ENCODE measurements at regions not wholly inside any gene's neighbourhood (a gene's known extent, or its start where the extent isn't known, plus 50 kb on each side); places are given as distances from the start of the nearest gene placed in this dataset.
"Not testable (repeated sequence)": the region's sequence is repeated elsewhere in the genome, so short reads cannot be mapped to it uniquely, and the experiment has no call there.

DNA sequence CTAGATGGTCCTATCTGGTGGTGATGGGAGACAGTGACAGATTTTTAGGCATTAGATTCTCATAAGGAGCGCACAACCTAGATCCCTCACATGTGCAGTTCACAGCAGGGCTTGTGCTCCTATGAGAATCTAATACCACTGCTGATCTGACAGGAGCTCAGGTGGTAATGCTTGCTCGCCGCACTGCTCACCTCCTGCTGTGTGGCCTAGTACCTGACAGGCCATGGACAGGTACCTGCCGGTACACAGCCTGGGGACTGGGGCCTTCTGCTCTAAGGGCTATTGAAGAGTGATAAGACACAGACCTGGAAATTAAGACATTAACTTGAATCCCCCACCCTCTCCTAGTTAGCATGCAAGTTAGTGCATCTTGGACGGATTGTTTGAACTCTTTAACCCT lies 64.4 kb downstream of the KLRB1 start:
- H3K9me3 Mint-ChIP-seq; H3K4me1 Mint-ChIP-seq; H3K27ac Mint-ChIP-seq; H3K36me3 Mint-ChIP-seq; H3K4me3 Mint-ChIP-seq; H3K27me3 Mint-ChIP-seq; ATAC-seq (ENCODE audit: low read depth in 2 of 2); DNase-seq: not testable (repeated sequence)

DNA sequence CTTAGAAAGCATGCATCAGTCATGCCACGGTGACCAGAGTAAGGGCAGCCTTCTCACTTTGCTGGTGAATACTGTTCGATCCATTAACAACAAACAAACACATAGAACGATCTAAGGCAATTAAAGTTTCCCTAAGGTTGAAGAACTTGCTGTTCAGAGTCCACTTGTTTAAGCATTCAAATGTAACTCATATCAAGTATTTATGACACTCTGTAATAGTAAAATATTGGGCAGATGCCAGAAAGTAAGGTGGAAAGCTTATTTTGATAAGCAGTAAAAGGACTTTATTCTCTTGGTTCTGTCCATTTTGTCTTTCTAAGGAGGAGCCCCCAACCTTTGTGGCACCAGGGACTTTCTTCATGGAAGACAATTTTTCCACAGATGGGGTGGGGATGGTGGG lies 64.9 kb downstream of the KLRB1 start:
- H3K27me3 Mint-ChIP-seq; H3K9me3 Mint-ChIP-seq; H3K27ac Mint-ChIP-seq; H3K36me3 Mint-ChIP-seq; DNase-seq; ATAC-seq (ENCODE audit: low read depth in 2 of 2); H3K4me1 Mint-ChIP-seq; H3K4me3 Mint-ChIP-seq: not testable (repeated sequence)

DNA sequence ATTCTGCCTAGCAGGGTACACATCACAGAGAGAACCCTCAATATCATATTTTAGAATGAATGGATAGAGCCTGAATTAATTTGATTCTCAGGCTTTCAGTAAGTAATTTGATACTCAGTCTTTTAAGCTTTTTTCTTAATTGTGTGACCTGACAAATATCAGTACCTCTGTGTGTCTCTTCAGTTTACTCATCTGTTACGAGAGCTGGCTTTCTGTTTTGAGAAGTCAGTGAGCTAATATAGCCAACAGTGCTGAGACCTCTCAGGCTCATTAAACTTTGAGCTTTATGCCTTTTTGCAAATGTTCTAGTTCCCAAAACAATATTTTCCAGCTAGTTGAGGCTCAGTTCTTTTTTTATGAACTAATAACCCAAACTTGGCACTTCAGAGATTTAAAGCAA lies 91.8 kb downstream of the KLRB1 start:
- not testable (repeated sequence) for H3K27ac Mint-ChIP-seq; DNase-seq; H3K4me1 Mint-ChIP-seq; H3K4me3 Mint-ChIP-seq; H3K36me3 Mint-ChIP-seq; ATAC-seq (ENCODE audit: low read depth in 2 of 2); H3K27me3 Mint-ChIP-seq; H3K9me3 Mint-ChIP-seq

DNA sequence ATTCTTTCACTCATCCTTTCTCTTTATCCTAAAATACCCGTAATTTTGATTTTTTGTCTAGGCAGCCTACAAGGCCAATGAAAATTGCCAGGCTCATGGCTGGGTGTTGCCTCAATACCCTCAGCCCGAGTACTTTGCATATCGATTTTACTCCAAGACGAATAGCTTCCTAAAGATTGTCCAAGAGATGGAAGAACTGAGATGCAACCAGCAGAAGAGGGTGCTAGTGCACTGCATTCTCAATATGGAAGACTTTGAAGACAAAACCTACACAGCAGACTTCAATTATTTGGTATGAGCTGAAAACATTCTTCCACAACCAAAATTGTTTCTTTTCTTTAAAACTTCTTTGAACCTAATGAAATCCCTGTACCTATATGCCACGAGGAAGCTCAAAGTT lies 95.0 kb downstream of the KLRB1 start:
- H3K36me3 Mint-ChIP-seq; ATAC-seq (ENCODE audit: low read depth in 2 of 2); DNase-seq; H3K27me3 Mint-ChIP-seq; H3K9me3 Mint-ChIP-seq; H3K4me3 Mint-ChIP-seq; H3K27ac Mint-ChIP-seq: not testable (repeated sequence)
- H3K4me1 Mint-ChIP-seq, result peaks cover 0 to 34% (median 18%) of the 10 kb centered on the region in 3 donors

DNA sequence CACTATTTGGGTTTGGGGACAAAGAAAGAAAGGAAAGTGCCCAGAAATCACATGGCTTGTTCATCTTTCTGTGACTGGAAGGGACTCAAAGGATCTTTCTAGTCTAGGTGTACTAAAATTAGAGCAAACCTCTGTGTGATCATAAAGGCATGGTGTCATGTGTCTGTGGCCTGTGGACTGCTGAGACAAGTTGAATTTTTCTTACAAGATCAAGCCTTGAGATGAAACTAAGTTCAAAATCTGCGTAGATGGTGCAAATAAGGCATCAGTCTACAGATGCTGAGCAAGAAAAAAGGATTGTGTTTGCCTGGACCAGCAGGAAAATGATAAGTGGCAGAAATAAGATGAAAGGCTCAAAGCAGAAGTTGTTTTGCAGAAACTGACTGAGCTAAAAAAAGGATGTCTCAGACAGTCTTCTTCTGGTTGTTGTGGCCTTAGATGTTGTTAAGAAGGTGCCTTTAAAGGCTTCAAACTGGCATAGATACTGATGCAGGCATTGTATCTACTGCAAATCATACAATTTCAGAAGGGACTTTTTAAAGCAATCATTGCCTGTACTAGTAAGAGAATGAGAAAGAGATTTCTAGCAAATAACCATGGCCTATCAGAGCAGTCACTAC lies 97.2 kb downstream of the KLRB1 start:
- not testable (repeated sequence) for H3K36me3 Mint-ChIP-seq, H3K27me3 Mint-ChIP-seq, DNase-seq, H3K9me3 Mint-ChIP-seq
- Mint-ChIP-seq H3K4me1 (peaks cover 0 to 34% (median 18%) of the 10 kb centered on the region in 3 donors), H3K4me3 (peak overlapping the region in 5 of 8 donors; percentile 44 to 82 (median 52)), H3K27ac (peak overlapping the region in 5 of 6 donors; percentile 35 to 96 (median 68))
- ATAC-seq (ENCODE audit: low read depth in 2 of 2), result peak in 1 of 2 donors; percentile 32

DNA sequence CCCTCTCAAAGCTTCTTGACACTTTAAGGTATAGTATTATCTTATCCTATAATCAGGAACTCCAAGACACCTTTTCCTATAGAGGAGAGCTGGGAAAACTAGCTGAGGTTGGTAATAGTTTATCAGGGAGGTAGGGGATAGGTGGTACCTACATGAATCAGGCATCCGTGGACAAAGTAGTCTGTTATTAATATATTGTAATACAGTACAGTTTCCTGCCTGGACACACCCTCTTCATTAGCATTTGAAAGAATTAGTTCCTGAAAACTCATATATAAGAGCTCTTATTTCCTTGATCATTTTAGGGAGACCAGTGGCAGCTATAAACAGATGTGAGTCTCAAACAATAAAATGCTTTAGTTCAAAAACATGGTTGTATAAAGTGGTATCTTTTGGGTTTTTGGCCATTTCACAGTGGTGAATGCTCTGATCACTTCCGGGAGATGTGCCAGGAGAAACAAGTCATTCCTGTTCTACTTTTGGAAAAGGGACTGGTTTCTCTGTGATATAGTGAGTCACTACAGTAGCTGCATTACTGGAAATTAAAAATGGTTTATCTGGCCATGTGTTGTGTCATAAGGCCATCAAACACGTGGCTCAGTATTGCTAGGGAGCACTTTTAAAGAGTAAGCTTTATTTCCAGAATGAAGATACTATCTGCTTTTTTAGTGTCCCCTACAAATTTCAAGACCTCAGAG lies 98.1 kb downstream of the KLRB1 start:
- H3K9me3 Mint-ChIP-seq, result no peaks in the 10 kb centered on the region
- peak overlapping the region in 3 of 8 donors; percentile 34 to 76 (median 40) for H3K4me3 Mint-ChIP-seq
- H3K36me3 Mint-ChIP-seq, result no peaks in the 10 kb centered on the region
- no peak for ATAC-seq (ENCODE audit: low read depth in 2 of 2)
- H3K4me1 Mint-ChIP-seq, result peaks cover 0 to 34% (median 18%) of the 10 kb centered on the region in 3 donors
- DNase-seq, result no peak
- H3K27ac Mint-ChIP-seq, result peak overlapping the region in 3 of 6 donors; percentile 23 to 96 (median 59)
- H3K27me3 Mint-ChIP-seq, result no peaks in the 10 kb centered on the region

DNA sequence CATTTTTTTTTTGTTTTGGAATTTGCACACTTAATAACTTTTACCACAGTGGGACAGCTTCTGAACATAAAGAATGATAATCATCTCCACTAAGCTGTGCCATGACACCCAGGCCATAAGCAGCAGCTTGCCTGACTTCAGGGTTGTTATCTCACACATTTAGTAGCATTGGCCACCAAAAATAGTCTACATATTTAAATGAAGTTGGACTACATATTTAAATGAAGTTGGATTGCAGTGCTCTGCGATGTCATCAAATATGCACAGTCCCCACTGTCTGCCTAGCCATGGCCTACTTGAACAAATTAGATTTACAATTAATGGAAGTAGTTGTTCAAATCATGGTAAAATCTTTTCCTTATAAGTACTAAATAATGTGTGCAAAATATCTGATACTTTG lies 101.0 kb downstream of the KLRB1 start:
- DNase-seq (no peak), ATAC-seq (ENCODE audit: low read depth in 2 of 2) (no peak)
- no peaks in the 10 kb centered on the region for H3K27me3 Mint-ChIP-seq
- no peaks in the 10 kb centered on the region for H3K9me3 Mint-ChIP-seq
- no peak overlapping the region for H3K4me3 Mint-ChIP-seq
- no peak overlapping the region for H3K27ac Mint-ChIP-seq
- no peaks in the 10 kb centered on the region for H3K36me3 Mint-ChIP-seq
- H3K4me1 Mint-ChIP-seq, result peaks cover 0 to 32% (median 18%) of the 10 kb centered on the region in 3 donors

DNA sequence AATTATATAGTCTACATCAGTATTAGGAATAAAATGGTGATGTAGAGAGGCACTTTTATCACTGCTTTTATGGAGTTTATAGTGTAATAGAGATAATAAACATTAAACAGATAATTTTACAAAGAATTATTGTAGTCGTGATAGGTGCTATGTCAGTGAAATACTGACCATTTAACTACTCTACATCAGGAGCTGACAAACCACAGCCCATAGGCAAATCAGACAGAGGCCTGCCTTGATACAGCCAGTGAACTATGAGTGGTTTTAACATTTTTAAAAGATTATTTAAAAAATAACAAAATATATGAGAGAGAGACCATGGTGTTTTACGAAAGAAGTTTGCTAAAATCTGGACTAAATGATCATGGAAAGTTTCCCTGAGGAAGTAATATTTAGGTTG lies 104.3 kb downstream of the KLRB1 start:
- H3K4me1 Mint-ChIP-seq; H3K27ac Mint-ChIP-seq; H3K27me3 Mint-ChIP-seq; ATAC-seq (ENCODE audit: low read depth in 2 of 2); H3K36me3 Mint-ChIP-seq; H3K9me3 Mint-ChIP-seq; H3K4me3 Mint-ChIP-seq; DNase-seq: not testable (repeated sequence)

DNA sequence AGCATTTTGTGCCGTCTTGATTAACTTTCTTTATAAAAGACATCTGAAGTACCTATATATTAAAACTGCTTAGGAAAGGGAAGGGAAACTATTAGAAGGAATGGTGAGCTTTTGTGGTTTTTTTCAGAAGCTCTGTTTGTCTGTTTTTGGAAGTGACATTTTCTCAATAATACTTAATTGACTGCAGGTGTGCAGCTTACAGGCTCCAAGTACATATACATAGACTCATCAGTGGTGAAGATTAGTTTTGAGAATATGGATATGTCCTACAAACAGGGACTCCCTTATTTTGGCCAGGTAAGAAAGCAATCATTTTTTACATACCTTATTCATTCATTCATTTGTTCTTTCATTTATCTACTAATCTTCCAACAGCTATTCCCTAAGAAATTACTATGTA lies 104.9 kb downstream of the KLRB1 start:
- not testable (repeated sequence) for H3K4me3 Mint-ChIP-seq; H3K27me3 Mint-ChIP-seq; H3K36me3 Mint-ChIP-seq; H3K27ac Mint-ChIP-seq; H3K9me3 Mint-ChIP-seq; ATAC-seq (ENCODE audit: low read depth in 2 of 2); DNase-seq; H3K4me1 Mint-ChIP-seq

DNA sequence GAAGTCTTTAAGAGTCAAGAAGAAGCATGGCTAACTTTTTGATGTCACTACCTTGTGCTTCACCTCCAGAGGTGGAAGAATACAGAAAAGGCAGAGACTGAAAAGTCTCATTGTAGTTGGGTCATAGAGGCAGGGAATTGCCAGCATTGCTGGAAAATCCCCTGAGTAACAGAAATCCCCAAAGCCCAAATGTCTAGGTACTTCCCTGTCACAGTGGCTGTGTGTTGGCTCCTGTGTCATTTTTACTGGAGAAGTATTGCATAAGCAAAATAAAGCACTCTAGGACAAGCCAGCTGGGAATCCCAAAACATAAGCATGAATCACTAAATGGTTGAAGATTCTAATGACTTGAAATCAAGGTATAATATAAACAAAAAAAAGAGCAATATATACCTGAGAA lies 114.4 kb downstream of the KLRB1 start:
- not testable (repeated sequence) for H3K27ac Mint-ChIP-seq; H3K9me3 Mint-ChIP-seq; H3K27me3 Mint-ChIP-seq; H3K4me3 Mint-ChIP-seq; H3K4me1 Mint-ChIP-seq; ATAC-seq (ENCODE audit: low read depth in 2 of 2); DNase-seq; H3K36me3 Mint-ChIP-seq

DNA sequence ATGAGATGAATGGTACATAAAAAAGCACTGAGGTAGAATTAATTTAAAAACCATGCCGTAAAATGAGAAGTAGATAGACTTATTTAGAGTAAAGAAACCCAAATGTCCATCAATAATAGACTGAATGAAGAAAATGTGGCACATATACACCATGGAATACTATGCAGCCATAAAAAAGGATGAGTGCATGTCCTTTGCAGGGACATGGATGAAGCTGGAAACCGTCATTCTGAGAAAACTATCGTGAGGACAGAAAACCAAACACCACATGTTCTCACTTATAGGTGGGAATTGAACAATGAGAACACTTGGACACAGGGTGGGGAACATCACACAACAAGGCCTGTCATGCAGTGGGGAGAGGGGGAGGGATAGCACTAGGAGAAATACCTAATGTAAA lies 126.4 kb downstream of the KLRB1 start:
- not testable (repeated sequence) for H3K27me3 Mint-ChIP-seq; ATAC-seq (ENCODE audit: low read depth in 2 of 2); H3K4me1 Mint-ChIP-seq; H3K4me3 Mint-ChIP-seq; DNase-seq; H3K27ac Mint-ChIP-seq; H3K9me3 Mint-ChIP-seq; H3K36me3 Mint-ChIP-seq

DNA sequence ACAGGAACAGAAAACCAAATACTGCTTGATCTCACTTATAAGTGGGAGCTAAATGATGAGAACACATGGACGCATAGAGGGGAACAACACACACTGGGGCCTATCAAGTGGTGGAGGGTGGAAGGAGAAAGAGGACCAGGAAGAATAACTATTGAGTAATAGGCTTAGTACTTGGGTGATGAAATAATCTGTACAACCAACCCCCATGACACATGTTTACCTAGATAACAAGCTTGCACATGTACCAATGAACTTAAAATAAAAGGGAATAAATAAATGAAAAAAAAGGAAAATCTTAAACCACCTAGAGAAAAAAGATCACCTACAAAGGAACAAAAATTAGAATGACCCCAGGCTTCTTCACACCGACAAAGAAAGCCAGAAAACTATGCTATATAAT lies 133.5 kb downstream of the KLRB1 start:
- not testable (repeated sequence) for H3K27ac Mint-ChIP-seq; H3K4me3 Mint-ChIP-seq; H3K27me3 Mint-ChIP-seq; DNase-seq; ATAC-seq (ENCODE audit: low read depth in 2 of 2); H3K36me3 Mint-ChIP-seq; H3K9me3 Mint-ChIP-seq
- peaks cover 10 to 15% (median 11%) of the 10 kb centered on the region in 3 donors for H3K4me1 Mint-ChIP-seq

DNA sequence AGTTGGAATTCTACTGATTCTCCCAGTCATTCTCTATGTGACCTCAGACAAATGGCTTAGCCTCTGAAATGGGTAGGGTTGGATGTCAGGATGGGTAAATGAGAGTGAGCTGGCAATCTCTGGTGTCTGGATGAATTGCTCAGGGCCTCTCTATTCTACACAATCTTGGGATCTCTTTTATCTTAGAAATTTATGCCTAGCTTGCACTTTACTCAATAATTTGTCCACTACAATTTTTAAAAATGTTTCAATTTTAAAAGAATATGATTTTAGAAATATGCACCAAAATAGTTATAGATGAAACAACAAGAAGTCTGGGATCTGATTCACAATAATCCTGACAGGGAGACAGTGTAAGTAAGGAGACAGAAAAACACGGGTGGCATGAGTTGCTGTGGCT lies 134.1 kb downstream of the KLRB1 start:
- H3K27me3 Mint-ChIP-seq; H3K9me3 Mint-ChIP-seq; DNase-seq; H3K27ac Mint-ChIP-seq; H3K36me3 Mint-ChIP-seq; H3K4me3 Mint-ChIP-seq; ATAC-seq (ENCODE audit: low read depth in 2 of 2): not testable (repeated sequence)
- peaks cover 10 to 16% (median 15%) of the 10 kb centered on the region in 3 donors for H3K4me1 Mint-ChIP-seq

DNA sequence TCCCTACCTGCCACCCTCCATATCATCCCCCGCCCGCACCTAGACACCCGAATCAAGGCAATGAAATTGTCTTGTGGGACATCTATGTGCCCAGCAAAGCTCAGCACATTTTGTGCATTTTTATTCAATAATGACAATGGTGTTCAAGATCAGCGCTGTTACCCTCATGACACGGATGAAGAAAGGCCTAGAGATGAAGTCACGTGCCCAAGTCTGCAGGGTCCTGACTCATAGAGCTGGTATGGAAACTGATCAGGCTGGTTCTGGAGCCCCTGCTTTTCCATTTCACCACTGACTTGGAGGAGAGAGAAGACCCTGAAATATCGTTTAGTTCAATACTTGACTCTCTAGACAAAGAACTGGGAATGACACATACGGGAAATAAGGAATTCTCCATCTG lies 136.2 kb downstream of the KLRB1 start:
- not testable (repeated sequence) for DNase-seq; H3K36me3 Mint-ChIP-seq; H3K27ac Mint-ChIP-seq; H3K9me3 Mint-ChIP-seq; H3K4me3 Mint-ChIP-seq; ATAC-seq (ENCODE audit: low read depth in 2 of 2); H3K27me3 Mint-ChIP-seq
- peaks cover 10 to 18% (median 16%) of the 10 kb centered on the region in 3 donors for H3K4me1 Mint-ChIP-seq
